OCI-LY3 (cell line): ENCODE measurements at regions not wholly inside any gene's neighbourhood (a gene's known extent, or its start where the extent isn't known, plus 50 kb on each side); places are given as distances from the start of the nearest gene placed in this dataset.

Source experiments
- H2AFZ ChIP-seq: fragments of 200-600, 300-600 bp; shearing (Covaris generic); 2 replicates; pipeline ENCODE4 v1.6.0; 2014; ENCODE audit warnings: antibody characterized with exemption, low read depth, low read length
- H3K27ac ChIP-seq: fragments of 200-600, 300-600 bp; sonication (generic); 2 replicates; pipeline ENCODE4 v1.5.1; 2014; ENCODE audit warnings: mild to moderate bottlenecking, low read length, moderate library complexity, mixed read lengths
- H3K27me3 ChIP-seq: fragments of 200-600, 300-600 bp; sonication (generic); 2 replicates; pipeline ENCODE4 v1.6.1; 2014; ENCODE audit warnings: low read depth, low read length, mixed read lengths
- H3K36me3 ChIP-seq: fragments of 200-600, 300-600 bp; sonication (generic); replicated peaks from 2 replicates; pipeline ENCODE3; 2014; ENCODE audit warnings: low read depth, low read length, mixed read lengths
- H3K4me1 ChIP-seq: fragments of 300-600, 200-600 bp; sonication (generic); 2 replicates; pipeline ENCODE4 v1.6.1; 2014; ENCODE audit warnings: low read length, mixed read lengths
- H3K4me2 ChIP-seq: fragments of 200-600, 300-600 bp; sonication (generic); 2 replicates; pipeline ENCODE4 v1.6.1; 2014; ENCODE audit warnings: low read length, mixed read lengths
- H3K4me3 ChIP-seq: fragments of 300-600, 200-600 bp; sonication (generic); 2 replicates; pipeline ENCODE4 v1.5.1; 2014; ENCODE audit warnings: antibody characterized with exemption, mild to moderate bottlenecking, low read length, moderate library complexity
- H3K79me2 ChIP-seq: fragments of 300-600, 200-600 bp; shearing (Covaris generic); 2 replicates; pipeline ENCODE4 v1.6.1; 2014; ENCODE audit warnings: mild to moderate bottlenecking, low read length, mixed read lengths
- H3K9ac ChIP-seq: fragments of 300-600, 200-600 bp; shearing (Covaris generic); 2 replicates; pipeline ENCODE4 v1.6.0; 2014; ENCODE audit warnings: mild to moderate bottlenecking, low read length, moderate library complexity
- H3K9me3 ChIP-seq: fragments of 200-600, 300-600 bp; shearing (Covaris generic); 2 replicates; pipeline ENCODE4 v1.6.1; 2014; ENCODE audit warnings: low read length, mixed read lengths; ENCODE audit not compliant: insufficient read depth
- H4K20me1 ChIP-seq: fragments of 200-600, 300-600 bp; sonication (generic); 2 replicates; pipeline ENCODE4 v1.6.1; 2016; ENCODE audit warnings: low read length, mixed read lengths; ENCODE audit not compliant: insufficient read depth
- CTCF ChIP-seq: fragments of 200-600, 300-600 bp; sonication (generic); IDR thresholded peaks from 2 replicates; pipeline ENCODE4 v1.5.1; 2014; ENCODE audit warnings: antibody characterized with exemption, low read length, low read depth
- EZH2phosphoT487 ChIP-seq: fragments of 200-600 bp; shearing (Covaris generic); IDR thresholded peaks from 2 replicates; pipeline ENCODE4 v1.6.1; 2018; ENCODE audit warnings: antibody characterized with exemption, mixed run types, low read depth

- Histone ChIP-seq H3K4me2 (no peak overlapping the region), H3K27me3 (no peaks in the 10 kb centered on the region), H3K36me3 (no peaks in the 10 kb centered on the region), H3K9me3 (no peaks in the 10 kb centered on the region), H2AFZ (no peak overlapping the region), H3K27ac (no peak overlapping the region), H3K4me3 (no peak overlapping the region), H3K4me1 (no peaks in the 10 kb centered on the region), H3K9ac (no peak overlapping the region), H3K79me2 (no peaks in the 10 kb centered on the region), H4K20me1 (no peaks in the 10 kb centered on the region)
- TF ChIP-seq CTCF (no peak), EZH2phosphoT487 (no peak)
Observed at GRCh38 chr4:149901128-149901527, 85.5 kb upstream of the IQCM start.

DNA sequence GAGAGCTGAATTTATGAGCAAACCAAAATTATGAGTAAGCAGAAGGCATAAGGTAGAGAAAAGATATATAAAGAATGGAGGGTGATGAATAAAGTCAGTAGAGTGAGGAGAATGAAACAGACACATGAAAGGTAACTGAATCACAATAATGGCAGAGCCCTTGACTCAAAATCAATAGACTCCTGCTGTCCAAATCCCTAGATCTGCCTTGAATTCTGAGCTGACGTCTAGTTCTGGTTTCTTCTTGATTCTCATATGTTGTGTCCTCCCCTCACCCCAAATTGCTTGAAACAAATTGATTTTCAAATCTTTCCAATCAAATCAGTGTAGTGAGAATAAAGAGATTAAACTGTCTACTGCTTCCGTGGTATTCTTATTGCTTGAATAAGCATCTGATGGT, 86.6 kb upstream of the IQCM start:
- Histone ChIP-seq H3K9ac (no peak overlapping the region), H2AFZ (no peak overlapping the region), H3K9me3 (no peaks in the 10 kb centered on the region), H3K36me3 (no peaks in the 10 kb centered on the region), H3K79me2 (no peaks in the 10 kb centered on the region), H3K27ac (no peak overlapping the region), H3K4me2 (no peak overlapping the region), H3K4me3 (no peak overlapping the region), H4K20me1 (no peaks in the 10 kb centered on the region), H3K27me3 (no peaks in the 10 kb centered on the region), H3K4me1 (no peaks in the 10 kb centered on the region)
- TF ChIP-seq CTCF (no peak), EZH2phosphoT487 (no peak)

DNA sequence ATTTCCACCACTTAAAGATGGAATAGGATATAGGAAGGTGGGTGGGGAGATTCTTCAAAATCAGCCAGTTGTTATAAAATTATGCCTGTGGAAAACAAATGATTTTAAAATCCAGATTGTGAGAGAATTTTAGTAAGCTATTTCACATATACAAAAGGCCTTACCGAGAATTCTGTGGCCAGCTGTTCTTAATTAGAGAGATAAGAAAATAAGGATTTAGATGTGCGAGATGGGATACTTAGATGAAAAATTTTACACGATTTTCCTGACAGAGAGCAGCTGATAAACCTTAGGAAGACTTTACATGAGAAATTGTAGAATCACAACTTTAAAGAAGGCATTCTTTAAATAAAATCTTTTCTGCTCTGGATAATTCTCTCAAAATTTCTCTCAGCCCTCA, 94.5 kb upstream of the IQCM start:
- H4K20me1 ChIP-seq = no peaks in the 10 kb centered on the region
- H3K4me2 ChIP-seq = peak overlapping the region; percentile 15
- H3K79me2 ChIP-seq = no peaks in the 10 kb centered on the region
- H3K4me3 ChIP-seq = no peak overlapping the region
- TF ChIP-seq EZH2phosphoT487 (no peak), CTCF (no peak)
- H2AFZ ChIP-seq = peak overlapping the region; percentile 31
- no peak overlapping the region for H3K9ac ChIP-seq
- no peaks in the 10 kb centered on the region for H3K36me3 ChIP-seq
- peaks cover 31% of the 10 kb centered on the region for H3K4me1 ChIP-seq
- H3K27ac ChIP-seq = no peak overlapping the region
- H3K27me3 ChIP-seq = no peaks in the 10 kb centered on the region
- H3K9me3 ChIP-seq = no peaks in the 10 kb centered on the region

DNA sequence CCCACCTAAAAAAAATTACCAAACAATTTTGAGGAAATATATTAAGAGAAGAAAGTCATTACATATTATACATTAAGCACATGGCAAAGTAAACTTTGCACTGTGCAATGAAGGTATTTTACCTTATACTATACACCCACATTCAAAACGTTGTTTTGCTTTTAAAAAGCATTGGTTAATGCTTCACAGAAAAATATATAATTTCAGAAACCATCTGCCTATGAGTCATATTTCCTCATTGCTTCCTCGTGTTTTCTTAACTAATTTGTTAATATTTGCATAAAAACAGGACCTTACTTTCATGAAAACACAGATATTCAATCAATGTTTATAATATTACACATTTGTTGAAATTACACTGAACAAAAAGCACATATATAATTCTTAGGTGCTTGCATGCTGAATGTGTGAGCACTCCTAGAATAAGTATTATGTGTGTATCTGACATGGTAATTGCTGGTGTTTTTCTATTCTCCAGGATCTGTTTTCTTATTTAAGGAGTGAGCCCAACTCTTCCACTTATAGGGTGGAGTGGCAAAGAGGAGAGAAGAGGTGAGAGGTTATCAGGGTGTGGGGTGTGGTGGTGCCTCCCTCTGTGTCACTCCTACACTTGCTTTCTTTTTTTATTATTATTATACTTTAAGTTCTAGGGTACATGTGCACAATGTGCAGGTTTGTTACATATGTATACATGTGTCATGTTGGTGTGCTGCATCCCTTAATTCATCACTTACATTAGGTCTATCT, 95.1 kb upstream of the IQCM start:
- Histone ChIP-seq H3K4me3 (no peak overlapping the region), H2AFZ (no peak overlapping the region), H4K20me1 (no peaks in the 10 kb centered on the region), H3K4me2 (peak overlapping the region; percentile 15), H3K27me3 (no peaks in the 10 kb centered on the region), H3K27ac (no peak overlapping the region), H3K4me1 (peaks cover 31% of the 10 kb centered on the region), H3K36me3 (no peaks in the 10 kb centered on the region), H3K9ac (no peak overlapping the region), H3K9me3 (no peaks in the 10 kb centered on the region), H3K79me2 (no peaks in the 10 kb centered on the region)
- no peak for TF ChIP-seq EZH2phosphoT487
